GM12878 (cell line): ENCODE measurements at regions not wholly inside any gene's neighbourhood (a gene's known extent, or its start where the extent isn't known, plus 50 kb on each side); places are given as distances from the start of the nearest gene placed in this dataset.

ENCODE experiments used
- ASH2L ChIP-seq: fragments of 300-600, 200-600 bp; sonication (generic); IDR thresholded peaks from 2 replicates; pipeline ENCODE4 v1.6.1; 2017; ENCODE audit warnings: low read depth, mild to moderate bottlenecking, borderline replicate concordance
- CBX5 ChIP-seq: sonication (generic); IDR thresholded peaks from 2 replicates; pipeline ENCODE4 v1.6.1; 2016; ENCODE audit warnings: low read depth, moderate library complexity, mild to moderate bottlenecking, inconsistent platforms
- EED ChIP-seq: sonication (generic); IDR thresholded peaks from 2 replicates; pipeline ENCODE4 v1.6.1; 2016; ENCODE audit warnings: antibody characterized with exemption, low read depth
- IKZF2 ChIP-seq, 2 experiments: fragments of 450-650 bp; IDR thresholded peaks; 2 replicates each; pipeline ENCODE4 v1.6.1; 2017; ENCODE audit warnings: mild to moderate bottlenecking in 2 of 2, moderate library complexity in 2 of 2
- KLF5 ChIP-seq: fragments of 450-650 bp; IDR thresholded peaks from 2 replicates; pipeline ENCODE4 v1.6.1; 2014; ENCODE audit warnings: mild to moderate bottlenecking; ENCODE audit not compliant: partially characterized antibody
- MEF2A ChIP-seq: IDR thresholded peaks from 2 replicates; pipeline ENCODE4 v1.6.1; 2011; ENCODE audit warnings: low read depth, mild to moderate bottlenecking, low read length, moderate library complexity; ENCODE audit not compliant: insufficient read depth
- MYB ChIP-seq: fragments of 150-350 bp; IDR thresholded peaks from 2 replicates; pipeline ENCODE4 v1.6.1; 2014; ENCODE audit warnings: mild to moderate bottlenecking, low read depth, low read length, borderline replicate concordance
- NFXL1 ChIP-seq: fragments of 450-650 bp; IDR thresholded peaks from 2 replicates; pipeline ENCODE4 v1.6.1; 2017; ENCODE audit warnings: antibody characterized with exemption, mild to moderate bottlenecking, borderline replicate concordance
- POLR2AphosphoS2 ChIP-seq: IDR thresholded peaks from 2 replicates; pipeline ENCODE4 v1.6.1; 2011; ENCODE audit warnings: low read depth, mild to moderate bottlenecking, low read length, improper control_type of control experiment, moderate library complexity
- RBBP5 ChIP-seq: fragments of 200-600 bp; sonication (generic); conservative IDR thresholded peaks from 2 replicates; pipeline ENCODE4 v1.6.1; 2016
- REST ChIP-seq: IDR thresholded peaks from 2 replicates; pipeline ENCODE4 v1.6.1; 2012; ENCODE audit warnings: mild to moderate bottlenecking, low read depth, low read length
- SMC3 ChIP-seq: IDR thresholded peaks from 2 replicates; pipeline ENCODE4 v1.6.1; 2011; ENCODE audit warnings: low read length, improper control_type of control experiment, borderline replicate concordance

DNA sequence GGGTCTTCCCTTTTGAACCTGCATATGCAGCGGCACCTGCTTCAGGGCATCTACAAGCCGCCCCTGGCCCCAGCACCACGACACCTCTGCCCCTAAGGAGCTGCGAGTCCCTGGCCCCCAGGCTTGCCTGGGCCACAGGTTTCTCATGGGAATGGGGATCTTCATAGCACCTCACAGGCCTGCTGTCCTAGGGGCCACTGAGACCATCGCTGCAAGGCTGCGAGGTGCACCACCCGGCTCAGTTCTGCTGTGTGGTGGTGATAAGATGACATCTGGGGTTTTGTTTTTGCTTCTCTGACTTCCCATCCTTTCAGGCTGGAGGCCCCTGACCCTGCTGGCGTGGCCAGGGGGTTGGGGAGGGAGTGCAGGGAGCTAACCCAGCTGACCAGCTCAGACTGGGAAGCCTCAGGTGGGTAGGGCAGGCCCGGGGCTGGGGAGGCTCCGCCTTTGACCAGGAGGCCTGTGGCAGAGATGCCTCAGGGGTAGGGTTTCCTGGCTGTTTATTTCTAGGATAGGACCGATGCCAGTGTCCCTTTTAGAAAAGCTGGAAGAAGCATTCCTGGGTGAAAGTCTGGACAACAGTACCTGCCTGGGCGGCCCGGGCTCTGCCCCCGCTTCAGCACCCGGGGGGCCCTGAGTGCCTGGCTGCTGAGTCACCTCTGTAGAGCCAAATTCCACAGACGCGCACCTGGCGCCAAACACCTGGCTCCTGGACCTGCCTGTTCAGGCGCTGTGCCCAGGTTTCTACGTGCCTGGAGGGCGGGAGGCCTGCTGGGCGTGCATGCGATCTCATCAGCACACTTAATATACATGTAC is 264.7 kb downstream of the DLL1 start (continued):
- TF ChIP-seq REST: no peak
- no peak for TF ChIP-seq RBBP5
- no peak for TF ChIP-seq CBX5
- no peak for TF ChIP-seq IKZF2 (IDR thresholded peaks at IDR 0.05)
- TF ChIP-seq SMC3: no peak
- no peak for TF ChIP-seq MEF2A
- TF ChIP-seq EED: no peak
- TF ChIP-seq NFXL1: no peak
- TF ChIP-seq POLR2AphosphoS2: no peak
- TF ChIP-seq KLF5: no peak
- TF ChIP-seq ASH2L: no peak
- no peak for TF ChIP-seq MYB
